WI38 (cell line): ENCODE measurements at regions not wholly inside any gene's neighbourhood (a gene's known extent, or its start where the extent isn't known, plus 50 kb on each side); places are given as distances from the start of the nearest gene placed in this dataset.

Experiments
- H3K4me3 ChIP-seq: 2 replicates; pipeline ENCODE4 v1.5.1; 2011; ENCODE audit warnings: low read depth, mild to moderate bottlenecking, control low read depth, low read length
- TF ChIP-seq, protein P1 (sequence below): IDR thresholded peaks from 2 replicates; pipeline ENCODE4 v1.5.1; 2012; ENCODE audit warnings: low read depth, mild to moderate bottlenecking, control low read depth, low read length

DNA sequence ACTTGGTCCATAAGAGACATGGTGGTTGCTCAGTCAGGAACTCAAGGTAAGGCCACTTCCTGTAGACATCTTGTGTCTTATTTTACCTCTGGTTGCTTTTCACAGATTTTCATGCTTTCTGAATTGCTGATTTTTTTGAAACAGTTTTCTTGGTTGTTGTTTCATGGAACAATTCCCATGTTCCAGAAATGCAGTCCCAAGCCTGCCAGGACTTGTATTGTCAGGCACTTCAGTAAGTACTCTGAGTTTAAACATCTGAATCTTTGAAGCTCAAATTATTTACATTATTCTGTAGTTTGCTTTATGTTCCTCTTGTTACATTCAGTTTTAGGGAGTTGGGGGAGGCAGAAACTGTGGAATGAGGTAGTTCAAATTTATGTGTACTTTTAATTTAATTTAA lies 290.2 kb downstream of the DMRT2 start:
- TF ChIP-seq, protein P1, sequence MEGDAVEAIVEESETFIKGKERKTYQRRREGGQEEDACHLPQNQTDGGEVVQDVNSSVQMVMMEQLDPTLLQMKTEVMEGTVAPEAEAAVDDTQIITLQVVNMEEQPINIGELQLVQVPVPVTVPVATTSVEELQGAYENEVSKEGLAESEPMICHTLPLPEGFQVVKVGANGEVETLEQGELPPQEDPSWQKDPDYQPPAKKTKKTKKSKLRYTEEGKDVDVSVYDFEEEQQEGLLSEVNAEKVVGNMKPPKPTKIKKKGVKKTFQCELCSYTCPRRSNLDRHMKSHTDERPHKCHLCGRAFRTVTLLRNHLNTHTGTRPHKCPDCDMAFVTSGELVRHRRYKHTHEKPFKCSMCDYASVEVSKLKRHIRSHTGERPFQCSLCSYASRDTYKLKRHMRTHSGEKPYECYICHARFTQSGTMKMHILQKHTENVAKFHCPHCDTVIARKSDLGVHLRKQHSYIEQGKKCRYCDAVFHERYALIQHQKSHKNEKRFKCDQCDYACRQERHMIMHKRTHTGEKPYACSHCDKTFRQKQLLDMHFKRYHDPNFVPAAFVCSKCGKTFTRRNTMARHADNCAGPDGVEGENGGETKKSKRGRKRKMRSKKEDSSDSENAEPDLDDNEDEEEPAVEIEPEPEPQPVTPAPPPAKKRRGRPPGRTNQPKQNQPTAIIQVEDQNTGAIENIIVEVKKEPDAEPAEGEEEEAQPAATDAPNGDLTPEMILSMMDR, result no peak

DNA sequence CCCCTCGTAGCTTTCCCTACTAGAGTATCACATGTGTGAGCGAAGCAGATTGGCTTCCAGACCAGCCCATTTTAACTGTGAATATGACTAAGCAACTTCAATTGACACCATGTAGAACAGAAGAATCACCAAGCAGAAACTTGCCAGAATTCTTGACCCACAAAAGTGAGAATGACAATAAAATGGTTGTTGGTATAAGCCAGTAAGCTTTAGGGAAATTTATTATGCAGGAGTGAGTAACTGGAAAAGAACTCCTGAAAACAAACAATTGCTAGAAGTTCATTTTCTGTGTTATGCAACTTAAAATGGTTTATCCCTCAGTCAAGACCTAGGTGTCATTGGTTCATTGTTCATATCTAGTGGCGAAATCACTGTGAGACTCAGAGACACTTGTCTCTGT lies 303.1 kb downstream of the DMRT2 start:
- TF ChIP-seq, protein P1, result no peak
- no peak overlapping the region for H3K4me3 ChIP-seq

More for the DNA sequence above, 290.2 kb downstream of the DMRT2 start:
- H3K4me3 ChIP-seq, result no peak overlapping the region

DNA sequence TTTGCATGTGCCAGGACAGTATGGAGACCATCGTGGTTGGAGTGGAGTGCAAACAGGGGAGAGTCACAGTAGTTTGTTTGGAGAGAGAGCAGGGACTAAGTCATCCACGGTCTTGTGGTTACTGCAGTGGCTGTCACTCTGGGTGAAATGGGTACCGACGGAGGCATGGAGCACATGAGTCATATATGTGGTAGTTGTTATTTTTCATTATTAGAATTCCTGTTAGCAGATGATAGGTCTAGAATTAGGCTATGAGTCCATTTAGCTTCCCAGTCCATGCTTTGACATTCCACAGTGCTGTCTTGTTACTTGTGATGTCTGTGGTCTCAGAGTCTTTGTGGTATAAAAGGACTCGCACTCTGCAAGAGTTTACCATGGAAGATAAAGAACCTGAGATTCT lies 303.9 kb downstream of the DMRT2 start:
- TF ChIP-seq, protein P1, result no peak
- no peak overlapping the region for H3K4me3 ChIP-seq

DNA sequence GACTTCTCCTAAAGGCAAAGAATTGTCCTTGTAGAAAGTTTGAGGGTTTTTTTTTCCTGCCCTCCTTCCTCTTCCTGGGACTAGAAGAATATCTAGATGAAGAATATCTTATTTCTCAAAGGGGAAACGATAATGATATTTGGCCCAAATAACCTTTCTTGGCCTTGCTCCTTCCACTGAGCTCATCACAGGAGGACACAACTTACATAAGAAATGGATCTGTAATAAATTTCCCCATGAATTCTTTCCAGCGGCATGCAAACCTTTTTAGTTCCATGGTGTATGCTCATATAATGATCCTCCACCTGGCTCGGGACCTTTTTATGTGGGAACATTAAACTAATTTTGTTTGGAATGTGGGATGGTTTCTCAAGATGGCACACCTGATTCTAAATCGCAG lies 304.4 kb downstream of the DMRT2 start:
- no peak overlapping the region for H3K4me3 ChIP-seq
- TF ChIP-seq, protein P1, result no peak

DNA sequence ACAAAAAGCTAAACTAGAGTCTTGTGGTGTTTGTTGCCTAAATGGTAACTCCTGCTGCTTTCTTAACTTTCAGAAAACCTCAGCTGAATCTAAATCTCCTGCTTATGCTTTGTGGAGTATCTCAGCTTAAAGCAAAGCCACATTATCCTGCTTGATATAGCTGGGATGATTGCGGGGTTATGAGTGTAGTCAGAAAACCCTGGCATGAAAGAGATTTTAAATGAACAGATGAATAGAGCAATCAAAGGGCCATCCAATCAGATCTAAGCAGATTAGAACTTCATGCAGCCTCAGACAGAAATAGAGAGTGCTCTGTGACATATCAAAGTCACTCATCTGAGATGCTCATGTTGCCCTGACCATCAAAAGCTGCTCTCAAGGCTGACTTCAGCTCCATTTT lies 305.5 kb downstream of the DMRT2 start:
- TF ChIP-seq, protein P1, result no peak
- no peak overlapping the region for H3K4me3 ChIP-seq

DNA sequence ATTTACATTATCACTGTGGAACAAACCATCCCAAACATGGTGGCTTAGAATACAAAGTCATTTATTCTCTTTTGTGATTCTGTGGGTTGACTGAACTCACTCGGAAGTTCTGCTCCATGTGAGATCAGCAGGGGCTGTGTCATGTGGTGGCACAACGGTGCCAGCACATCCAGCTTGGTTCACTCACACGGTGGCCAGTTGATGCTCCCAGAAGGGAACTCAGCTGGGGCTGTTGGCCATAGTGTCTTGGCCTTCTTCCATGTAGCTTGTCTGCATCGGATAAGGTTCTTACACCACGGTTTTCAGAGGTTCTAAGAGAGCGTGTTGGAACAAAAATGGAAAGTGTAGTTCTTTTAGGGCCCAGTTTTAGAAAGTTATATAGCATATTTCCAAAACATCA lies 312.7 kb downstream of the DMRT2 start:
- TF ChIP-seq, protein P1, result no peak
- no peak overlapping the region for H3K4me3 ChIP-seq

DNA sequence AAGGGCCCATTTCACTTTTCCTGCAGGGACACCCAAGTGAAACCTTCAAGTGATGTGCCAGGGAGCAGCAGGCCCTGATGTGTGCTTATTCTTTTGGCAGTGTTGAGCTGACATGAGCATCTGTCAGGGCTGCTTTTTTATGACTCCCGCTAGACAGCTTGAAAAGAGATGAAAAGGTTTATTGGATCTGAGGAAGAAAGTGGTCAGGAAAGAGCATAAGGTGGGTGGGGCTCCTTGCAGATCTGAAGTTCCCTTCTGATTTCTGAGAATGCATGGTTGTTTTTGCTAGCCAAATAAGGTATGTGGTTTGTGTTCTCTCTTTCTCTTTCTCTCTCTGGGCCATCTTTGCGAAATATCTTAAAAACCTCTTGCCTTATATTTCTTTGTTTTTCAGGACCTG lies 316.1 kb downstream of the DMRT2 start:
- no peak overlapping the region for H3K4me3 ChIP-seq
- TF ChIP-seq, protein P1, result no peak
